Left lung (tissue), 4 donors: ENCODE measurements at regions not wholly inside any gene's neighbourhood (a gene's known extent, or its start where the extent isn't known, plus 50 kb on each side); places are given as distances from the start of the nearest gene placed in this dataset.

ENCODE experiments used
- ATAC-seq: fragments of 200-7000 bp; cut with Tn5 transposase; one replicate; pipeline ENCODE4 v1.9.1; 2020; ENCODE audit warnings: moderate library complexity
- DNase-seq, 4 donors: peaks; one replicate each; pipeline ENCODE4 v3.0.0-alpha.2; 2013 to 2020
- H3K27ac ChIP-seq, 2 donors: fragments of 200-600 bp; sonication (generic) in 1 of 2; one replicate each; pipeline versions ENCODE4 v1.5.0 to v1.8.0; 2020 to 2021
- H3K27me3 ChIP-seq, 2 donors: fragments of 200-600 bp; sonication (generic) in 1 of 2; one replicate each; pipeline versions ENCODE4 v1.5.0 to v1.8.0; 2020 to 2021
- H3K36me3 ChIP-seq, 2 donors: fragments of 200-600 bp; sonication (generic) in 1 of 2; one replicate each; pipeline versions ENCODE4 v1.5.0 to v1.8.0; 2020 to 2021
- H3K4me1 ChIP-seq, 2 donors: fragments of 200-600 bp; one replicate each; pipeline ENCODE4 v1.8.0; 2021
- H3K4me3 ChIP-seq, 2 donors: fragments of 200-600 bp; sonication (generic) in 1 of 2; one replicate each; pipeline versions ENCODE4 v1.5.0 to v1.8.0; 2020 to 2021; ENCODE audit warnings: mild to moderate bottlenecking in 1 of 2
- H3K9me3 ChIP-seq, 2 donors: fragments of 200-600 bp; sonication (generic) in 1 of 2; one replicate each; pipeline versions ENCODE4 v1.5.0 to v1.8.0; 2020 to 2021
- CTCF ChIP-seq, 2 donors: fragments of 200-600 bp; sonication (generic) in 1 of 2; IDR thresholded peaks; one replicate each; pipeline versions ENCODE4 v1.5.0 to v1.8.0; 2021; ENCODE audit warnings: antibody characterized with exemption in 2 of 2
- intact Hi-C, 2 donors: fragments of 100-400 bp; cut with DNase I; formaldehyde crosslinking; loops; one replicate each; pipeline versions ENCODE4 v1.11.2 to v1.14.2; 2022
- donor health status: DM: no; HTN: yes; CAD: no.
- donor health status: DM: no; HTN: no; CAD: no.

GRCh38 chr2:215613280-215613679, 177.4 kb upstream of the FN1 start:
- Histone ChIP-seq H3K36me3 (no peaks in the 10 kb centered on the region), H3K27me3 (no peaks in the 10 kb centered on the region), H3K9me3 (no peaks in the 10 kb centered on the region), H3K4me3 (no peak overlapping the region), H3K27ac (no peak overlapping the region), H3K4me1 (peaks cover 3 to 21% of the 10 kb centered on the region in 2 donors)
- intact Hi-C loops: no loop called here
- no peak for TF ChIP-seq CTCF (IDR thresholded peaks at IDR 0.05)
- ATAC-seq (peak; percentile 52), DNase-seq (peak in 2 of 4 donors; percentile 41 to 61)

DNA sequence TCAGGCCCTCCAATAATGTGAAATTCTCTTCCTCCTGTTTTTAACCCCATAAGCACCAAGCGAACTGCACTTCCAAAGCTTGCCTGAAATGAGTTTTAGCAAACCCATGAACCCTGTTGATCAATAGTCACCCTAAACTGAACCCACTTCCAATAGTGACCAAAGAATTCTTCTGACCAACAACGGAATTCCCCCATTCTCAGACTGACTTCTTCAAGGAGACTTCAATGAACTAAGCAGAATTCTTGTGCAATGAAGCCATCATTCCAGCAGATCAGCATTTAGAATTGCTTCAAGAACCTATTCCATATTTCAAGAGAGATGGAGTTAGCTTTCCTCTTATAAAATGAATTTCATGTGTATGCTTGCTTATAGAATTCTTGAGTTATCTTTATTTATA, 176.9 kb upstream of the FN1 start:
- no peak for DNase-seq
- Histone ChIP-seq H3K36me3 (no peaks in the 10 kb centered on the region), H3K9me3 (no peaks in the 10 kb centered on the region), H3K4me3 (no peak overlapping the region), H3K4me1 (peaks cover 3 to 21% of the 10 kb centered on the region in 2 donors), H3K27me3 (no peaks in the 10 kb centered on the region), H3K27ac (no peak overlapping the region)
- ATAC-seq: peak; percentile 47
- intact Hi-C loops: no loop called here
- TF ChIP-seq CTCF (IDR thresholded peaks at IDR 0.05): no peak

GRCh38 chr2:215611609-215612386, 175.9 kb upstream of the FN1 start:
- intact Hi-C loops: no loop called here
- no peak for TF ChIP-seq CTCF (IDR thresholded peaks at IDR 0.05)
- peaks cover 3 to 21% of the 10 kb centered on the region in 2 donors for H3K4me1 ChIP-seq
- DNase-seq: no peak
- no peaks in the 10 kb centered on the region for H3K9me3 ChIP-seq
- no peaks in the 10 kb centered on the region for H3K27me3 ChIP-seq
- no peak overlapping the region for H3K4me3 ChIP-seq
- H3K36me3 ChIP-seq: no peaks in the 10 kb centered on the region
- no peak overlapping the region for H3K27ac ChIP-seq
- peak; percentile 58 for ATAC-seq

DNA sequence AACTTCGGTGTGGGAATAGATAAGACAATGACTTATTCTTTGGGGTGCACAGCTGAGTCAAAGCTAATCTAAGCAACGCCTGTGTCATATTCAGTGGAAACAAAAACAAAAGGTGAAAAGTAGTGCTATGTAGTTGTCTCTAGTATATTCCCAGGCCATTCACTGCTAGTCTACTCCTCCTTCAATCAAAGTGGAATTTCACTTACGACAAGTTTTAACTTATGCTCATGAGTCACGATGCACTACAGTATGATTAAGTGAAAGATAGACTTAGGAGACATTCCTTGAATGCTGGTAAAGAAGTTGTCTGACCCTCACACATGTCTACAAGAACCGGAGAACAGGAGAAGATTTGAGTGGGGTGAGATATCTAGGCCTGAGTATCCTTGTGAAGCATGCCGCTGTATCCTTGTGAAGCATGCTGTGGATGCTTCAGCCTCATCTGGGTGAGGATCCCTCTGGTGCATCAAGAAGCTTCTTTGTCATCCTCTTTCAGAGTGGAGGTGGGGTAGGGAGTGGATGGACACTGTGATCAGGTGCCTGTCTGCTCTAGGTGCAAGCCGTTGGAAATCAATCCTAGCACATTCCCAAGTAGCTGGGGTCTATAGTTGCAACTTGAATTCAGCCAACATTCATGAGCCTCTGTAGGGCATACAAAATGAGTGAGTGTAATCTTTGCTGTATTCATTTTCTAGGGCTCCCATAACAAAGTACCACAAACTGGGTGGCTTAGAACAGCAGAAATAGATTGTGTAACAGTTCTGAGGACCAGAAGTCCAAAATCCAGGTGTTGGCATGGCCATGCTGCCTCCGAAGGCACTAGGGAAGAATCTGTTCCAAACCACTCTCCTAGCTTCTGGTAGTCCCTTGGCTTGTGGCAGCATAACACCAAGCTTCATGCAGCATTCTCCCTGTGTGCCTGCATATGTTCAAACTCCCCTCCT, 173.5 kb upstream of the FN1 start:
- H3K9me3 ChIP-seq: no peaks in the 10 kb centered on the region
- intact Hi-C loops: no loop called here
- peaks cover 3 to 21% of the 10 kb centered on the region in 2 donors for H3K4me1 ChIP-seq
- DNase-seq: no peak
- no peak for ATAC-seq
- no peak overlapping the region for H3K4me3 ChIP-seq
- H3K27me3 ChIP-seq: no peaks in the 10 kb centered on the region
- no peak overlapping the region for H3K27ac ChIP-seq
- no peaks in the 10 kb centered on the region for H3K36me3 ChIP-seq
- no peak for TF ChIP-seq CTCF (IDR thresholded peaks at IDR 0.05)

- intact Hi-C loops: no loop called here
- ATAC-seq (no peak), DNase-seq (no peak)
- Histone ChIP-seq H3K9me3 (no peaks in the 10 kb centered on the region), H3K4me1 (peaks cover 0 to 13% of the 10 kb centered on the region in 2 donors), H3K27ac (no peak overlapping the region), H3K4me3 (no peak overlapping the region), H3K36me3 (no peaks in the 10 kb centered on the region), H3K27me3 (no peaks in the 10 kb centered on the region)
- no peak for TF ChIP-seq CTCF (IDR thresholded peaks at IDR 0.05)
Measured at GRCh38 chr2:215607766-215608165, 171.9 kb upstream of the FN1 start.
